OCI-LY3 (cell line): ENCODE measurements at regions not wholly inside any gene's neighbourhood (a gene's known extent, or its start where the extent isn't known, plus 50 kb on each side); places are given as distances from the start of the nearest gene placed in this dataset.

Source experiments
- H2AFZ ChIP-seq: fragments of 200-600, 300-600 bp; shearing (Covaris generic); 2 replicates; pipeline ENCODE4 v1.6.0; 2014; ENCODE audit warnings: antibody characterized with exemption, low read depth, low read length
- H3K27ac ChIP-seq: fragments of 200-600, 300-600 bp; sonication (generic); 2 replicates; pipeline ENCODE4 v1.5.1; 2014; ENCODE audit warnings: mild to moderate bottlenecking, low read length, moderate library complexity, mixed read lengths
- H3K27me3 ChIP-seq: fragments of 200-600, 300-600 bp; sonication (generic); 2 replicates; pipeline ENCODE4 v1.6.1; 2014; ENCODE audit warnings: low read depth, low read length, mixed read lengths
- H3K36me3 ChIP-seq: fragments of 200-600, 300-600 bp; sonication (generic); replicated peaks from 2 replicates; pipeline ENCODE3; 2014; ENCODE audit warnings: low read depth, low read length, mixed read lengths
- H3K4me1 ChIP-seq: fragments of 300-600, 200-600 bp; sonication (generic); 2 replicates; pipeline ENCODE4 v1.6.1; 2014; ENCODE audit warnings: low read length, mixed read lengths
- H3K4me2 ChIP-seq: fragments of 200-600, 300-600 bp; sonication (generic); 2 replicates; pipeline ENCODE4 v1.6.1; 2014; ENCODE audit warnings: low read length, mixed read lengths
- H3K4me3 ChIP-seq: fragments of 300-600, 200-600 bp; sonication (generic); 2 replicates; pipeline ENCODE4 v1.5.1; 2014; ENCODE audit warnings: antibody characterized with exemption, mild to moderate bottlenecking, low read length, moderate library complexity
- H3K79me2 ChIP-seq: fragments of 300-600, 200-600 bp; shearing (Covaris generic); 2 replicates; pipeline ENCODE4 v1.6.1; 2014; ENCODE audit warnings: mild to moderate bottlenecking, low read length, mixed read lengths
- H3K9ac ChIP-seq: fragments of 300-600, 200-600 bp; shearing (Covaris generic); 2 replicates; pipeline ENCODE4 v1.6.0; 2014; ENCODE audit warnings: mild to moderate bottlenecking, low read length, moderate library complexity
- H3K9me3 ChIP-seq: fragments of 200-600, 300-600 bp; shearing (Covaris generic); 2 replicates; pipeline ENCODE4 v1.6.1; 2014; ENCODE audit warnings: low read length, mixed read lengths; ENCODE audit not compliant: insufficient read depth
- H4K20me1 ChIP-seq: fragments of 200-600, 300-600 bp; sonication (generic); 2 replicates; pipeline ENCODE4 v1.6.1; 2016; ENCODE audit warnings: low read length, mixed read lengths; ENCODE audit not compliant: insufficient read depth
- CTCF ChIP-seq: fragments of 200-600, 300-600 bp; sonication (generic); IDR thresholded peaks from 2 replicates; pipeline ENCODE4 v1.5.1; 2014; ENCODE audit warnings: antibody characterized with exemption, low read length, low read depth
- EZH2phosphoT487 ChIP-seq: fragments of 200-600 bp; shearing (Covaris generic); IDR thresholded peaks from 2 replicates; pipeline ENCODE4 v1.6.1; 2018; ENCODE audit warnings: antibody characterized with exemption, mixed run types, low read depth

- no peak for TF ChIP-seq CTCF
- TF ChIP-seq EZH2phosphoT487 = no peak
- Histone ChIP-seq H3K4me1 (peaks cover 4% of the 10 kb centered on the region; the same call in 1 of the 2 replicates), H3K4me3 (no peak overlapping the region), H3K27ac (no peak overlapping the region), H3K27me3 (peaks cover 12% of the 10 kb centered on the region), H3K79me2 (no peaks in the 10 kb centered on the region), H3K9me3 (no peaks in the 10 kb centered on the region), H3K4me2 (no peak overlapping the region), H2AFZ (no peak overlapping the region), H4K20me1 (no peaks in the 10 kb centered on the region), H3K36me3 (no peaks in the 10 kb centered on the region), H3K9ac (no peak overlapping the region)
Measured at GRCh38 chr2:8592736-8593135, 89.1 kb upstream of the ID2 start.

GRCh38 chr2:8593243-8593642, 88.6 kb upstream of the ID2 start:
- Histone ChIP-seq H3K4me2 (no peak overlapping the region), H3K4me3 (no peak overlapping the region), H3K9me3 (no peaks in the 10 kb centered on the region), H2AFZ (no peak overlapping the region), H3K27me3 (peaks cover 12% of the 10 kb centered on the region), H3K27ac (no peak overlapping the region), H3K36me3 (no peaks in the 10 kb centered on the region), H3K4me1 (peaks cover 4% of the 10 kb centered on the region; the same call in 1 of the 2 replicates), H3K79me2 (no peaks in the 10 kb centered on the region), H3K9ac (no peak overlapping the region), H4K20me1 (no peaks in the 10 kb centered on the region)
- TF ChIP-seq EZH2phosphoT487 (no peak), CTCF (no peak)

GRCh38 chr2:8594731-8595427, 87.0 kb upstream of the ID2 start:
- no peak overlapping the region for H3K9ac ChIP-seq
- H3K4me2 ChIP-seq = no peak overlapping the region
- no peaks in the 10 kb centered on the region for H3K36me3 ChIP-seq
- H3K79me2 ChIP-seq = no peaks in the 10 kb centered on the region
- no peaks in the 10 kb centered on the region for H4K20me1 ChIP-seq
- H3K4me3 ChIP-seq = no peak overlapping the region
- no peak for TF ChIP-seq CTCF
- no peak for TF ChIP-seq EZH2phosphoT487
- H2AFZ ChIP-seq = no peak overlapping the region
- H3K27me3 ChIP-seq = peaks cover 12% of the 10 kb centered on the region
- H3K4me1 ChIP-seq = peaks cover 9% of the 10 kb centered on the region
- H3K9me3 ChIP-seq = no peaks in the 10 kb centered on the region
- H3K27ac ChIP-seq = no peak overlapping the region

- no peak overlapping the region for H3K4me2 ChIP-seq
- no peak overlapping the region for H2AFZ ChIP-seq
- no peaks in the 10 kb centered on the region for H3K79me2 ChIP-seq
- no peaks in the 10 kb centered on the region for H3K36me3 ChIP-seq
- no peaks in the 10 kb centered on the region for H4K20me1 ChIP-seq
- no peaks in the 10 kb centered on the region for H3K9me3 ChIP-seq
- peaks cover 12% of the 10 kb centered on the region for H3K27me3 ChIP-seq
- TF ChIP-seq EZH2phosphoT487 = no peak
- no peak for TF ChIP-seq CTCF
- no peak overlapping the region for H3K27ac ChIP-seq
- H3K9ac ChIP-seq = no peak overlapping the region
- H3K4me1 ChIP-seq = peaks cover 13% of the 10 kb centered on the region
- H3K4me3 ChIP-seq = no peak overlapping the region
Measured at GRCh38 chr2:8595428-8595805, 86.4 kb upstream of the ID2 start.
